ENCODE measurements at regions not wholly inside any gene's neighbourhood (a gene's known extent, or its start where the extent isn't known, plus 50 kb on each side); places are given as distances from the start of the nearest gene placed in this dataset.
"Not testable (repeated sequence)": the region's sequence is repeated elsewhere in the genome, so short reads cannot be mapped to it uniquely, and the experiment has no call there.

- H3K9me3 ChIP-seq (ENCODE audit: control insufficient read depth, low read depth, low read length); H3K36me3 ChIP-seq (ENCODE audit: control insufficient read depth in 2 of 2, extremely low read depth in 1 of 2, insufficient read depth in 2 of 2, low read length in 2 of 2); H3K4me1 ChIP-seq (ENCODE audit: control insufficient read depth, extremely low read depth, insufficient read depth, low read length); H4K20me1 ChIP-seq (ENCODE audit: control insufficient read depth, extremely low read depth, insufficient read depth, low read length); DNase-seq (ENCODE audit: low read depth, low spot score); H2AFZ ChIP-seq (ENCODE audit: control insufficient read depth, low read length); H3K9ac ChIP-seq (ENCODE audit: control insufficient read depth, extremely low read depth, insufficient read depth, low read length); H3K4me3 ChIP-seq (ENCODE audit: control insufficient read depth in 2 of 3, extremely low read depth in 1 of 3, insufficient read depth in 2 of 3, low read depth in 1 of 3, low read length in 3 of 3); H3K27me3 ChIP-seq (ENCODE audit: control insufficient read depth, extremely low read depth, insufficient read depth, low read length); H3K79me2 ChIP-seq (ENCODE audit: control insufficient read depth, insufficient read depth, low read length); FAIRE-seq; H3K27ac ChIP-seq (ENCODE audit: control insufficient read depth, insufficient read depth, low read length); dilution Hi-C loops (cut with MboI; ENCODE audit: extremely low pct_ligation_motif_present, low sequenced_read_pairs); H3K4me2 ChIP-seq (ENCODE audit: control insufficient read depth, extremely low read depth, insufficient read depth, low read depth, low read length); H3K9me1 ChIP-seq (ENCODE audit: control insufficient read depth, extremely low read depth, insufficient read depth, low read length): not testable (repeated sequence)
Observed at GRCh38 chr11:71652998-71653397, 70.3 kb upstream of the KRTAP5-11 start.

DNA sequence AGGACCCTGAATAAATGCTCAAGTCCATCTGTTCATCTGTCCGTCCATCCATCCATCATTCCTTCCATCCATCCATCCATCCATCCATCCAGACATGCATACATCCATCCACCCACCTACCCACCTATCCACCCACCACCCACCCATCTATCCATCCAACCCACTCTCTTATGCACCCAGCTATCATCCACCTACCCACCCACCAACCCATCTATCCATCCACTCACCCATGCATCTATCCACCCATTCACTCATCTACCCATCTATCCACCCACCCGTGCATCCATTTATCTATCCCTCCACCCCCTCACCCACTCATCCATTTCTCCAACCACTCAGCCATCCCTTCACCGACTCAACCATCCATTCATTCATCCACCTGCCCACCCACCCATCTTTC is 71.7 kb upstream of the KRTAP5-11 start:
- H3K9me3 ChIP-seq (ENCODE audit: control insufficient read depth, low read depth, low read length); H3K9ac ChIP-seq (ENCODE audit: control insufficient read depth, extremely low read depth, insufficient read depth, low read length); H2AFZ ChIP-seq (ENCODE audit: control insufficient read depth, low read length); H3K27me3 ChIP-seq (ENCODE audit: control insufficient read depth, extremely low read depth, insufficient read depth, low read length); H3K4me2 ChIP-seq (ENCODE audit: control insufficient read depth, extremely low read depth, insufficient read depth, low read depth, low read length); dilution Hi-C loops (cut with MboI; ENCODE audit: extremely low pct_ligation_motif_present, low sequenced_read_pairs); DNase-seq (ENCODE audit: low read depth, low spot score); H4K20me1 ChIP-seq (ENCODE audit: control insufficient read depth, extremely low read depth, insufficient read depth, low read length); H3K9me1 ChIP-seq (ENCODE audit: control insufficient read depth, extremely low read depth, insufficient read depth, low read length); H3K4me3 ChIP-seq (ENCODE audit: control insufficient read depth in 2 of 3, extremely low read depth in 1 of 3, insufficient read depth in 2 of 3, low read depth in 1 of 3, low read length in 3 of 3); H3K79me2 ChIP-seq (ENCODE audit: control insufficient read depth, insufficient read depth, low read length); FAIRE-seq; H3K4me1 ChIP-seq (ENCODE audit: control insufficient read depth, extremely low read depth, insufficient read depth, low read length); H3K27ac ChIP-seq (ENCODE audit: control insufficient read depth, insufficient read depth, low read length); H3K36me3 ChIP-seq (ENCODE audit: control insufficient read depth in 2 of 2, extremely low read depth in 1 of 2, insufficient read depth in 2 of 2, low read length in 2 of 2): not testable (repeated sequence)

DNA sequence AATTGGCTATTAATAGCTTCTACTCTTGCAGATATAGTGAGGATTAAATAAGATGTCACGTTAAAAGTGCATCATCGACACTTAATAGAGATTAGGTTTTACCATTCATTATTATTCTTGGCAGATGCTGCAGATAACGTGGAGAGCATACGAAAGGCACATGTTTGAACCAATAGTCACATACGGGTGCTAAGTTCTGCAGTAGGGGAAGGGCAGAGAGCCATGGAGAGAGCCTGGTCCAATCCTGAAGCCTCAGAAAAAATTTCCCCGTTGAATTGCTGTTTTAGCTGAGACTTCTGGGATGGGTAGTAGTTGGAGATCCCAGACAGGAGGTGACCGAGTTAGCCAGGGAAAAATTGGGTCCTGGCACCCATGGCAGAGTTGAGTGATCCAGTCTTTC is 72.4 kb upstream of the KRTAP5-11 start:
- H3K36me3 ChIP-seq (ENCODE audit: control insufficient read depth in 2 of 2, extremely low read depth in 1 of 2, insufficient read depth in 2 of 2, low read length in 2 of 2); FAIRE-seq; DNase-seq (ENCODE audit: low read depth, low spot score); H3K4me1 ChIP-seq (ENCODE audit: control insufficient read depth, extremely low read depth, insufficient read depth, low read length); H3K9ac ChIP-seq (ENCODE audit: control insufficient read depth, extremely low read depth, insufficient read depth, low read length); H3K9me3 ChIP-seq (ENCODE audit: control insufficient read depth, low read depth, low read length); H3K4me2 ChIP-seq (ENCODE audit: control insufficient read depth, extremely low read depth, insufficient read depth, low read depth, low read length); dilution Hi-C loops (cut with MboI; ENCODE audit: extremely low pct_ligation_motif_present, low sequenced_read_pairs); H3K9me1 ChIP-seq (ENCODE audit: control insufficient read depth, extremely low read depth, insufficient read depth, low read length); H3K4me3 ChIP-seq (ENCODE audit: control insufficient read depth in 2 of 3, extremely low read depth in 1 of 3, insufficient read depth in 2 of 3, low read depth in 1 of 3, low read length in 3 of 3); H3K27ac ChIP-seq (ENCODE audit: control insufficient read depth, insufficient read depth, low read length); H4K20me1 ChIP-seq (ENCODE audit: control insufficient read depth, extremely low read depth, insufficient read depth, low read length); H3K79me2 ChIP-seq (ENCODE audit: control insufficient read depth, insufficient read depth, low read length); H3K27me3 ChIP-seq (ENCODE audit: control insufficient read depth, extremely low read depth, insufficient read depth, low read length); H2AFZ ChIP-seq (ENCODE audit: control insufficient read depth, low read length): not testable (repeated sequence)

- H3K4me1 ChIP-seq (ENCODE audit: control insufficient read depth, extremely low read depth, insufficient read depth, low read length); H3K79me2 ChIP-seq (ENCODE audit: control insufficient read depth, insufficient read depth, low read length); H3K9me1 ChIP-seq (ENCODE audit: control insufficient read depth, extremely low read depth, insufficient read depth, low read length); H3K36me3 ChIP-seq (ENCODE audit: control insufficient read depth in 2 of 2, extremely low read depth in 1 of 2, insufficient read depth in 2 of 2, low read length in 2 of 2); H2AFZ ChIP-seq (ENCODE audit: control insufficient read depth, low read length); H3K27ac ChIP-seq (ENCODE audit: control insufficient read depth, insufficient read depth, low read length); DNase-seq (ENCODE audit: low read depth, low spot score); H4K20me1 ChIP-seq (ENCODE audit: control insufficient read depth, extremely low read depth, insufficient read depth, low read length); H3K9me3 ChIP-seq (ENCODE audit: control insufficient read depth, low read depth, low read length); H3K9ac ChIP-seq (ENCODE audit: control insufficient read depth, extremely low read depth, insufficient read depth, low read length); H3K27me3 ChIP-seq (ENCODE audit: control insufficient read depth, extremely low read depth, insufficient read depth, low read length); H3K4me2 ChIP-seq (ENCODE audit: control insufficient read depth, extremely low read depth, insufficient read depth, low read depth, low read length); H3K4me3 ChIP-seq (ENCODE audit: control insufficient read depth in 2 of 3, extremely low read depth in 1 of 3, insufficient read depth in 2 of 3, low read depth in 1 of 3, low read length in 3 of 3); FAIRE-seq; dilution Hi-C loops (cut with MboI; ENCODE audit: extremely low pct_ligation_motif_present, low sequenced_read_pairs): not testable (repeated sequence)
Observed at GRCh38 chr11:71656513-71656912, 73.8 kb upstream of the KRTAP5-11 start.

DNA sequence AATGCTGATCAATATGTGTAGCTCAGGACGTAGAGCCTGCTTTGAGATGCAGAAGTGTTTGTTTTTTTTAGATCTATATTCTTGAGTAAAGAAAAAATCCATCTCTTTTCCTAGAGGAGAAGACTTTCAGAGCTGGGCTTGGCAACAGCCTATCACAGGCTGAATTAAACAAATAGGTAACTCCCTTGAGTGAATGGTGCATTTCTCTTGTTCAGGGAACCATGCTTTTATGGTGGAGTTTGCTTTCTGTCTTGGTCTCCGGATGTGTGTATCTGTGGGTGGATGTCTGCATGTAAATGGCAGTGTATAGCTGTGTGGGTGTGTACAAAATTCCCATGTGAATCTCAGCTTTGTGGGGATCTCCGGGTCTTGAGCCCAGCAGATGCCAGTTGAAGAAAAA is 82.3 kb upstream of the KRTAP5-11 start:
- H3K4me1 ChIP-seq (ENCODE audit: control insufficient read depth, extremely low read depth, insufficient read depth, low read length); H3K79me2 ChIP-seq (ENCODE audit: control insufficient read depth, insufficient read depth, low read length); H3K9ac ChIP-seq (ENCODE audit: control insufficient read depth, extremely low read depth, insufficient read depth, low read length); H3K27me3 ChIP-seq (ENCODE audit: control insufficient read depth, extremely low read depth, insufficient read depth, low read length); H3K9me1 ChIP-seq (ENCODE audit: control insufficient read depth, extremely low read depth, insufficient read depth, low read length); H3K27ac ChIP-seq (ENCODE audit: control insufficient read depth, insufficient read depth, low read length); H3K4me2 ChIP-seq (ENCODE audit: control insufficient read depth, extremely low read depth, insufficient read depth, low read depth, low read length); dilution Hi-C loops (cut with MboI; ENCODE audit: extremely low pct_ligation_motif_present, low sequenced_read_pairs); FAIRE-seq; H2AFZ ChIP-seq (ENCODE audit: control insufficient read depth, low read length); H3K9me3 ChIP-seq (ENCODE audit: control insufficient read depth, low read depth, low read length); H3K36me3 ChIP-seq (ENCODE audit: control insufficient read depth in 2 of 2, extremely low read depth in 1 of 2, insufficient read depth in 2 of 2, low read length in 2 of 2); H4K20me1 ChIP-seq (ENCODE audit: control insufficient read depth, extremely low read depth, insufficient read depth, low read length); DNase-seq (ENCODE audit: low read depth, low spot score); H3K4me3 ChIP-seq (ENCODE audit: control insufficient read depth in 2 of 3, extremely low read depth in 1 of 3, insufficient read depth in 2 of 3, low read depth in 1 of 3, low read length in 3 of 3): not testable (repeated sequence)
